PC-3 (cell line): ENCODE measurements at regions not wholly inside any gene's neighbourhood (a gene's known extent, or its start where the extent isn't known, plus 50 kb on each side); places are given as distances from the start of the nearest gene placed in this dataset.
"Not testable (repeated sequence)": the region's sequence is repeated elsewhere in the genome, so short reads cannot be mapped to it uniquely, and the experiment has no call there.

Experiments used
- ATAC-seq: fragments of 200-7000 bp; cut with Tn5 transposase; 2 replicates; pipeline ENCODE4 v1.9.1; 2020; ENCODE audit warnings: mild to moderate bottlenecking, moderate library complexity
- BruUV-seq: library from RNA; stranded (reverse); fragments of 400-500 nt; replicated peaks from 2 replicates; lab custom pipeline; 2021; lab: Mats Ljungman, UMichigan
- CTCF ChIA-PET: fragments of 300-600 bp; sonication (Branson Sonifier 250); formaldehyde crosslinking; loops from one replicate; lab custom pipeline; 2022; ENCODE audit warnings: antibody characterized with exemption; lab: Charles Lee
- POLR2A ChIA-PET: fragments of 300-600 bp; sonication (Branson Sonifier 250); formaldehyde crosslinking; loops from one replicate; lab custom pipeline; 2022; ENCODE audit warnings: antibody characterized with exemption; ENCODE audit not compliant: unreplicated experiment; lab: Charles Lee
- DNase-seq: peaks from one replicate; pipeline ENCODE4 v3.0.0-alpha.2; 2015
- H2AFZ ChIP-seq: fragments of 300-600 bp; sonication (generic); 2 replicates; pipeline ENCODE4 v1.6.0; 2016; ENCODE audit warnings: antibody characterized with exemption, low read length
- H3F3A ChIP-seq: fragments of 300-600 bp; sonication (generic); one replicate; pipeline ENCODE4 v1.6.0; 2017; ENCODE audit warnings: antibody characterized with exemption, low read length, control low read depth, mild to moderate bottlenecking; ENCODE audit not compliant: unreplicated experiment
- H3K27ac ChIP-seq: fragments of 300-600 bp; sonication (generic); 2 replicates; pipeline ENCODE4 v1.5.1; 2016; ENCODE audit warnings: mild to moderate bottlenecking, low read length
- H3K27me3 ChIP-seq: fragments of 300-600 bp; sonication (generic); 2 replicates; pipeline ENCODE4 v1.6.1; 2016; ENCODE audit warnings: low read length, mixed read lengths
- H3K36me3 ChIP-seq: fragments of 300-600 bp; sonication (generic); 2 replicates; pipeline ENCODE4 v1.6.1; 2016; ENCODE audit warnings: low read depth, mixed run types, low read length, mixed read lengths
- H3K4me1 ChIP-seq: fragments of 300-600 bp; sonication (generic); 2 replicates; pipeline ENCODE4 v1.5.1; 2016; ENCODE audit warnings: low read length; ENCODE audit not compliant: insufficient read depth
- H3K4me2 ChIP-seq: fragments of 300-600 bp; sonication (generic); 2 replicates; pipeline ENCODE4 v1.6.0; 2016; ENCODE audit warnings: low read length
- H3K4me3 ChIP-seq: fragments of 300-600 bp; sonication (generic); 2 replicates; pipeline ENCODE4 v1.5.1; 2016; ENCODE audit warnings: mild to moderate bottlenecking, low read length, mixed read lengths
- H3K79me2 ChIP-seq: fragments of 300-600 bp; sonication (generic); 2 replicates; pipeline ENCODE4 v1.6.1; 2017; ENCODE audit warnings: low read length, mixed read lengths
- H3K9ac ChIP-seq: fragments of 300-600 bp; sonication (generic); 2 replicates; pipeline ENCODE4 v1.6.0; 2016; ENCODE audit warnings: mild to moderate bottlenecking, low read length
- H3K9me2 ChIP-seq: fragments of 300-600 bp; sonication (generic); replicated peaks from 2 replicates; pipeline ENCODE4 v1.6.1; 2016; ENCODE audit warnings: mixed run types, low read length, mixed read lengths
- H3K9me3 ChIP-seq: fragments of 300-600 bp; sonication (generic); 2 replicates; pipeline ENCODE4 v1.6.1; 2016; ENCODE audit warnings: low read length, mixed read lengths
- H4K20me1 ChIP-seq: fragments of 300-600 bp; sonication (generic); 2 replicates; pipeline ENCODE4 v1.6.1; 2016; ENCODE audit warnings: low read length, mixed read lengths
- EZH2 ChIP-seq: fragments of 300-600 bp; sonication (generic); IDR thresholded peaks from one replicate; pipeline ENCODE4 v1.6.1; 2017; ENCODE audit warnings: antibody characterized with exemption, mild to moderate bottlenecking, low read length; ENCODE audit not compliant: unreplicated experiment
- EZH2phosphoT487 ChIP-seq: fragments of 300-600 bp; sonication (generic); IDR thresholded peaks from 2 replicates; pipeline ENCODE4 v1.6.1; 2018; ENCODE audit warnings: mild to moderate bottlenecking, antibody characterized with exemption, low read length, borderline replicate concordance
- intact Hi-C: fragments of 100-400 bp; cut with micrococcal nuclease; formaldehyde crosslinking; loops from 2 replicates; pipeline ENCODE4 v1.9.0; 2023
- TF ChIP-seq, protein P1 (sequence below): fragments of 300-600 bp; sonication (generic); conservative IDR thresholded peaks from 2 replicates; pipeline ENCODE4 v1.5.1; 2017; ENCODE audit warnings: antibody characterized with exemption, low read depth, mild to moderate bottlenecking, low read length

DNA sequence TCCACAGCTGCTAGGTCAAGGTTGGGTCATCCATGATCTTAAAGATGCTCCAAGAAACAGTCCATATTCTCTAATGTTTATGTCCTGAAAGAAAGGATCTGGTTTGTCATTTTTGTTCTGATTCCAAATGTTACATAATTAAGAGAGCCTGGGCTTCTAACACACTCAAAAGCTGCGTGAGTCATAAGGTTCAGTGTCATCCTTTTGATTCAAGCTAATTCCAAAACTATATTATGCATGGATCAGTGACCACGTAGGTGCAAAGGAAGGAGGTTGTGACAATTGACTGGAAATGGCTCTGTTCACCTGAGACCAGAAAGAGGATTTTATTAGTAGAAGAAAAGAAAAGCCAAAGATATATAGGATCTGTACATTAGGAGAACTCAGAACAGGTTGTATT, 268.7 kb upstream of the GK2 start:
- ATAC-seq (no peak), DNase-seq (no peak)
- ChIA-PET POLR2A (no interaction called here), CTCF (no interaction called here)
- Histone ChIP-seq H3K4me3 (no peak overlapping the region), H3K4me2 (no peak overlapping the region), H3K4me1 (no peaks in the 10 kb centered on the region), H3K9me2 (no peaks in the 10 kb centered on the region), H2AFZ (no peak overlapping the region), H3K79me2 (no peaks in the 10 kb centered on the region), H3K27ac (no peak overlapping the region), H3K36me3 (no peaks in the 10 kb centered on the region), H3K9me3 (no peaks in the 10 kb centered on the region), H3F3A (no peaks in the 10 kb centered on the region), H4K20me1 (no peaks in the 10 kb centered on the region), H3K9ac (no peak overlapping the region), H3K27me3 (no peaks in the 10 kb centered on the region)
- no TSS peak for BruUV-seq
- intact Hi-C loops, result no loop called here
- TF ChIP-seq, protein P1, sequence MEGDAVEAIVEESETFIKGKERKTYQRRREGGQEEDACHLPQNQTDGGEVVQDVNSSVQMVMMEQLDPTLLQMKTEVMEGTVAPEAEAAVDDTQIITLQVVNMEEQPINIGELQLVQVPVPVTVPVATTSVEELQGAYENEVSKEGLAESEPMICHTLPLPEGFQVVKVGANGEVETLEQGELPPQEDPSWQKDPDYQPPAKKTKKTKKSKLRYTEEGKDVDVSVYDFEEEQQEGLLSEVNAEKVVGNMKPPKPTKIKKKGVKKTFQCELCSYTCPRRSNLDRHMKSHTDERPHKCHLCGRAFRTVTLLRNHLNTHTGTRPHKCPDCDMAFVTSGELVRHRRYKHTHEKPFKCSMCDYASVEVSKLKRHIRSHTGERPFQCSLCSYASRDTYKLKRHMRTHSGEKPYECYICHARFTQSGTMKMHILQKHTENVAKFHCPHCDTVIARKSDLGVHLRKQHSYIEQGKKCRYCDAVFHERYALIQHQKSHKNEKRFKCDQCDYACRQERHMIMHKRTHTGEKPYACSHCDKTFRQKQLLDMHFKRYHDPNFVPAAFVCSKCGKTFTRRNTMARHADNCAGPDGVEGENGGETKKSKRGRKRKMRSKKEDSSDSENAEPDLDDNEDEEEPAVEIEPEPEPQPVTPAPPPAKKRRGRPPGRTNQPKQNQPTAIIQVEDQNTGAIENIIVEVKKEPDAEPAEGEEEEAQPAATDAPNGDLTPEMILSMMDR, result no peak
- TF ChIP-seq EZH2, result no peak
- no peak for TF ChIP-seq EZH2phosphoT487

DNA sequence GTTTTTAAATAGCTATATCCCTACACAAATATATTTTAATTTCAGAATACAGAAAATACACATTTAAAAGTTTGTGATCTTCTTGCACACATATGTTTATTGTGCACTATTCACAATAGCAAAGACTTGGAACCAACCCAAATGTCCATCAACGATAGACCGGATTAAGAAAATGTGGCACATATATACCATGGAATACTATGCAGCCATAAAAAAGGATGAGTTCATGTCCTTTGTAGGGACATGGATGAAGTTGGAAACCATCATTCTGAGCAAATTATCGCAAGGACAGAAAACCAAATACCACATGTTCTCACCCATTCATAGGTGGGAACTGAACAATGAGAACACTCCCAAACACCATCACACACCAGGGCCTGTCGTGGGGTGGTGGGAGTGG, 266.9 kb upstream of the GK2 start:
- H4K20me1 ChIP-seq, BruUV-seq, H3K9me3 ChIP-seq, H3K36me3 ChIP-seq, ATAC-seq, H3K4me3 ChIP-seq, H3K4me2 ChIP-seq, DNase-seq, H3K27ac ChIP-seq, H3F3A ChIP-seq, H3K9ac ChIP-seq, intact Hi-C loops, POLR2A ChIA-PET, H3K27me3 ChIP-seq, H3K9me2 ChIP-seq, H3K79me2 ChIP-seq, H2AFZ ChIP-seq, H3K4me1 ChIP-seq: not testable (repeated sequence)
- CTCF ChIA-PET, result interaction anchor here (0.6 kb wide), 1 partner anchor 633 kb away, joined by 4 read pairs; no protein-coding TSS in a partner anchor

DNA sequence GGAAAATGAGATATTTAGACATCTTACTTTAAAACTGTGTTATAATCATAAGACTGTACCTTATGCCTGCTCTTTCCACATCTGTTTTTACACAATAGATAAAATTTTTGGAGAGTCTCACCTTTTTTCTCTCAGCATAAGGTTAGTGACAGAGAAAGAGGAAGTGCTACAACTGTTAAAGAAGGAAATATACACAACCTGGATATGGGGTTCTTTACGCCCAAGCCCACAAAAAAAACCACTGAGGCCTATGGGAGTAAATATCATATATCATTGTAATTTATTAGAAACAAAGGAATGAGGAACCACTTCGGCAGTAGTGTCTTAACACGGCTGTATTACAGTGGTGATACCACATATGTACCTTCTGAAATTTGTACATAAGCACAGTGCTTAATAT, 265.9 kb upstream of the GK2 start:
- H3K36me3 ChIP-seq, result no peaks in the 10 kb centered on the region
- no peak overlapping the region for H3K4me3 ChIP-seq
- ChIA-PET POLR2A (no interaction called here), CTCF (no interaction called here)
- H2AFZ ChIP-seq, result no peak overlapping the region
- H3F3A ChIP-seq, result no peaks in the 10 kb centered on the region
- H3K4me2 ChIP-seq, result no peak overlapping the region
- H3K9me3 ChIP-seq, result no peaks in the 10 kb centered on the region
- H3K9ac ChIP-seq, result no peak overlapping the region
- H3K27ac ChIP-seq, result no peak overlapping the region
- H3K79me2 ChIP-seq, result no peaks in the 10 kb centered on the region
- intact Hi-C loops, result no loop called here
- no peaks in the 10 kb centered on the region for H3K27me3 ChIP-seq
- DNase-seq, result no peak
- BruUV-seq, result no TSS peak
- ATAC-seq, result no peak
- TF ChIP-seq EZH2 (no peak), EZH2phosphoT487 (no peak)
- TF ChIP-seq, protein P1, result no peak
- no peaks in the 10 kb centered on the region for H4K20me1 ChIP-seq
- H3K9me2 ChIP-seq, result no peaks in the 10 kb centered on the region
- no peaks in the 10 kb centered on the region for H3K4me1 ChIP-seq
